PC-9 (cell line): ENCODE measurements at regions not wholly inside any gene's neighbourhood (a gene's known extent, or its start where the extent isn't known, plus 50 kb on each side); places are given as distances from the start of the nearest gene placed in this dataset.

ENCODE experiments used
- EZH2 ChIP-seq: fragments of 200-600 bp; sonication (generic); IDR thresholded peaks from 2 replicates; pipeline ENCODE4 v1.8.0; 2017; ENCODE audit warnings: antibody characterized with exemption, low read depth
- TF ChIP-seq, protein P1 (sequence below): fragments of 200-600 bp; sonication (generic); conservative IDR thresholded peaks from 2 replicates; pipeline ENCODE4 v1.6.1; 2017; ENCODE audit warnings: mixed run types, antibody characterized with exemption, mild to moderate bottlenecking, moderate library complexity

GRCh38 chr1:108033550-108033951, 68.6 kb upstream of the VAV3 start:
- TF ChIP-seq, protein P1, sequence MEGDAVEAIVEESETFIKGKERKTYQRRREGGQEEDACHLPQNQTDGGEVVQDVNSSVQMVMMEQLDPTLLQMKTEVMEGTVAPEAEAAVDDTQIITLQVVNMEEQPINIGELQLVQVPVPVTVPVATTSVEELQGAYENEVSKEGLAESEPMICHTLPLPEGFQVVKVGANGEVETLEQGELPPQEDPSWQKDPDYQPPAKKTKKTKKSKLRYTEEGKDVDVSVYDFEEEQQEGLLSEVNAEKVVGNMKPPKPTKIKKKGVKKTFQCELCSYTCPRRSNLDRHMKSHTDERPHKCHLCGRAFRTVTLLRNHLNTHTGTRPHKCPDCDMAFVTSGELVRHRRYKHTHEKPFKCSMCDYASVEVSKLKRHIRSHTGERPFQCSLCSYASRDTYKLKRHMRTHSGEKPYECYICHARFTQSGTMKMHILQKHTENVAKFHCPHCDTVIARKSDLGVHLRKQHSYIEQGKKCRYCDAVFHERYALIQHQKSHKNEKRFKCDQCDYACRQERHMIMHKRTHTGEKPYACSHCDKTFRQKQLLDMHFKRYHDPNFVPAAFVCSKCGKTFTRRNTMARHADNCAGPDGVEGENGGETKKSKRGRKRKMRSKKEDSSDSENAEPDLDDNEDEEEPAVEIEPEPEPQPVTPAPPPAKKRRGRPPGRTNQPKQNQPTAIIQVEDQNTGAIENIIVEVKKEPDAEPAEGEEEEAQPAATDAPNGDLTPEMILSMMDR, result no peak
- no peak for TF ChIP-seq EZH2
